Liver (tissue), 8 donors: ENCODE measurements at regions not wholly inside any gene's neighbourhood (a gene's known extent, or its start where the extent isn't known, plus 50 kb on each side); places are given as distances from the start of the nearest gene placed in this dataset.

Experiments used
- DNase-seq: peaks from one replicate; pipeline ENCODE4 v3.0.0-alpha.2; 2017; ENCODE audit warnings: low spot score
- H3K27ac ChIP-seq, 2 donors: one replicate each; pipeline ENCODE4 v1.7.0; 2013; ENCODE audit warnings: inconsistent platforms in 2 of 2, low read length in 2 of 2, control low read depth in 1 of 2, low read depth in 1 of 2, mild to moderate bottlenecking in 1 of 2
- H3K27me3 ChIP-seq, 4 donors: one replicate each; pipeline versions ENCODE4 v1.6.1 to v1.7.0; 2013; ENCODE audit warnings: low read length in 3 of 4, inconsistent platforms in 1 of 4, mild to moderate bottlenecking in 1 of 4, moderate library complexity in 1 of 4; ENCODE audit not compliant: control insufficient read depth in 4 of 4, insufficient read depth in 4 of 4
- H3K36me3 ChIP-seq, 4 donors: one replicate each; pipeline versions ENCODE4 v1.6.1 to v1.7.0; 2013; ENCODE audit warnings: low read length in 3 of 4, mild to moderate bottlenecking in 3 of 4, low read depth in 1 of 4, moderate library complexity in 1 of 4; ENCODE audit not compliant: control insufficient read depth in 4 of 4, insufficient read depth in 3 of 4
- H3K4me1 ChIP-seq, 4 donors: one replicate each; pipeline versions ENCODE4 v1.6.1 to v1.7.0; 2013; ENCODE audit warnings: low read length in 3 of 4, mild to moderate bottlenecking in 3 of 4, moderate library complexity in 1 of 4; ENCODE audit not compliant: control insufficient read depth in 4 of 4, insufficient read depth in 4 of 4
- H3K4me3 ChIP-seq, 3 donors: one replicate each; pipeline versions ENCODE4 v1.6.1 to v1.7.0; 2013; ENCODE audit warnings: low read length in 3 of 3, control low read depth in 1 of 3, low read depth in 1 of 3, mild to moderate bottlenecking in 1 of 3
- H3K9ac ChIP-seq, 2 donors: one replicate each; pipeline ENCODE4 v1.7.0; 2013; ENCODE audit warnings: low read length in 2 of 2, mild to moderate bottlenecking in 2 of 2, moderate library complexity in 2 of 2, control low read depth in 1 of 2, low read depth in 1 of 2
- H3K9me3 ChIP-seq, 4 donors: one replicate each; pipeline versions ENCODE4 v1.6.1 to v1.7.0; 2013; ENCODE audit warnings: low read length in 3 of 4; ENCODE audit not compliant: control insufficient read depth in 4 of 4
- ATF3 ChIP-seq: IDR thresholded peaks from 2 replicates; pipeline ENCODE4 v1.6.1; 2016; ENCODE audit warnings: antibody characterized with exemption
- CTCF ChIP-seq: fragments of 150-350 bp; IDR thresholded peaks from 2 replicates; pipeline ENCODE4 v1.5.1; 2017; ENCODE audit warnings: improper control_type of control experiment, low read depth, low read length; ENCODE audit not compliant: missing input control
- EGR1 ChIP-seq, 2 donors: IDR thresholded peaks; 2 replicates each; pipeline ENCODE4 v1.6.1; 2016 to 2018; ENCODE audit warnings: antibody characterized with exemption in 2 of 2, low read depth in 2 of 2
- GABPA ChIP-seq, 2 donors: IDR thresholded peaks in 1 of 2; conservative IDR thresholded peaks in 1 of 2; 2 replicates each; pipeline ENCODE4 v1.6.1; 2016; ENCODE audit warnings: antibody characterized with exemption in 2 of 2, mild to moderate bottlenecking in 1 of 2, moderate library complexity in 1 of 2
- HNF4A ChIP-seq, 2 donors: conservative IDR thresholded peaks; 2 replicates each; pipeline ENCODE4 v1.6.1; 2016; ENCODE audit warnings: antibody characterized with exemption in 2 of 2, mild to moderate bottlenecking in 2 of 2
- HNF4G ChIP-seq: IDR thresholded peaks from 2 replicates; pipeline ENCODE4 v1.6.1; 2016; ENCODE audit warnings: antibody characterized with exemption
- JUND ChIP-seq, 2 donors: IDR thresholded peaks; 2 replicates each; pipeline ENCODE4 v1.6.1; 2016; ENCODE audit warnings: antibody characterized with exemption in 2 of 2
- MAX ChIP-seq: IDR thresholded peaks from 2 replicates; pipeline ENCODE4 v1.6.1; 2016; ENCODE audit warnings: antibody characterized with exemption
- NR2F2 ChIP-seq: IDR thresholded peaks from 2 replicates; pipeline ENCODE4 v1.6.1; 2016; ENCODE audit warnings: antibody characterized with exemption
- RAD21 ChIP-seq, 2 donors: IDR thresholded peaks; 2 replicates each; pipeline ENCODE4 v1.6.1; 2016; ENCODE audit warnings: antibody characterized with exemption in 2 of 2, mild to moderate bottlenecking in 2 of 2
- RXRA ChIP-seq, 2 donors: IDR thresholded peaks; 2 replicates each; pipeline ENCODE4 v1.6.1; 2017 to 2018; ENCODE audit warnings: antibody characterized with exemption in 2 of 2, mild to moderate bottlenecking in 1 of 2
- SP1 ChIP-seq: IDR thresholded peaks from 2 replicates; pipeline ENCODE4 v1.6.1; 2018; ENCODE audit warnings: antibody characterized with exemption, mild to moderate bottlenecking
- TAF1 ChIP-seq: conservative IDR thresholded peaks from 2 replicates; pipeline ENCODE4 v1.6.1; 2016; ENCODE audit warnings: antibody characterized with exemption, mild to moderate bottlenecking
- YY1 ChIP-seq: IDR thresholded peaks from 2 replicates; pipeline ENCODE4 v1.6.1; 2016; ENCODE audit warnings: antibody characterized with exemption, mild to moderate bottlenecking
- ZBTB33 ChIP-seq: IDR thresholded peaks from 2 replicates; pipeline ENCODE4 v1.6.1; 2016; ENCODE audit warnings: antibody characterized with exemption
- WGBS: extraction: QIAGEN DNeasy Blood & Tissue Kit; methylation state at CpG from one replicate; pipeline ENCODE4 v1.1.7; 2013; 5-methylcytosine and 5-hydroxymethylcytosine counted together
- donor health status: healthy.
- donor health status: healthy.
- donor health status: healthy.
- donor health status: healthy.
- donor health status: healthy.

GRCh38 chr20:48246061-48246790 is 460.9 kb upstream of the SULF2 start:
- no peaks in the 10 kb centered on the region for H3K36me3 ChIP-seq
- 80% methylated on average over 9 of the region's 9 CpGs for WGBS
- TF ChIP-seq HNF4G (no peak), YY1 (no peak), TAF1 (no peak), MAX (no peak), RXRA (IDR thresholded peaks at IDR 0.05) (no peak), CTCF (no peak), JUND (IDR thresholded peaks at IDR 0.05) (no peak), GABPA (IDR thresholded peaks at IDR 0.05 in 1 of 2, conservative IDR thresholded peaks at IDR 0.05 in 1 of 2) (no peak)
- H3K9me3 ChIP-seq, result no peaks in the 10 kb centered on the region
- no peaks in the 10 kb centered on the region for H3K4me1 ChIP-seq
- H3K4me3 ChIP-seq, result no peak overlapping the region
- no peak overlapping the region for H3K27ac ChIP-seq
- no peak for DNase-seq
- H3K27me3 ChIP-seq, result no peaks in the 10 kb centered on the region
- no peak overlapping the region for H3K9ac ChIP-seq

GRCh38 chr20:48242623-48243022 is 457.3 kb upstream of the SULF2 start:
- H3K9me3 ChIP-seq, result no peaks in the 10 kb centered on the region
- H3K9ac ChIP-seq, result no peak overlapping the region
- no peaks in the 10 kb centered on the region for H3K27me3 ChIP-seq
- no peaks in the 10 kb centered on the region for H3K4me1 ChIP-seq
- DNase-seq, result no peak
- H3K36me3 ChIP-seq, result no peaks in the 10 kb centered on the region
- no peak overlapping the region for H3K27ac ChIP-seq
- TF ChIP-seq EGR1 (IDR thresholded peaks at IDR 0.05; ENCODE audit: low read depth in 2 of 2) (no peak), TAF1 (no peak), RAD21 (IDR thresholded peaks at IDR 0.05) (no peak), JUND (IDR thresholded peaks at IDR 0.05) (no peak), SP1 (no peak), HNF4A (conservative IDR thresholded peaks at IDR 0.05) (no peak), NR2F2 (no peak), ATF3 (no peak), ZBTB33 (no peak)
- 93% methylated on average over 8 of the region's 8 CpGs for WGBS
- no peak overlapping the region for H3K4me3 ChIP-seq
